HG03521 (cell line): ENCODE measurements at regions not wholly inside any gene's neighbourhood (a gene's known extent, or its start where the extent isn't known, plus 50 kb on each side); places are given as distances from the start of the nearest gene placed in this dataset.

Experiments
- ATAC-seq: cut with Tn5 transposase; IDR thresholded peaks from one replicate; pipeline ENCODE4 v1.9.1; 2021; ENCODE audit warnings: mild to moderate bottlenecking, moderate library complexity; ENCODE audit not compliant: unreplicated experiment

DNA sequence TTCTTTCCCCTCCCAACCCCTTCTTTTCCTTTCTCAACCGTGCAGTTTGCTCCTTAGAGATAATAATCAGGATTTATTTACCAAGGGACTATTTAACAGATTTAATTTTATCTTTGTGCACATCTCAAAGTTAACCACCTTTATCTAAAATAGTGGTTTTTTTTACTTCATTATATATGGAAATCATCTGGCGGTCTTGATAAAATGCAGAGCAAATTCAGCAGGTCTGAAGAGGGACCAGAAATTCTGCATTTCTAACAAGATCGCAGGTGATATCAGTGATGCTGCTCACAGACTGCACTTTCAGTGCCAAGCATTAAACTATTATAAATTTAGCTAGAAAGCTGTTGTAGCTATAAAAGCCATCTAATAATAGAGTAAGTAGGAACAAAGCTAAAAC, 83.4 kb upstream of the NEGR1 start:
- no peak for ATAC-seq

DNA sequence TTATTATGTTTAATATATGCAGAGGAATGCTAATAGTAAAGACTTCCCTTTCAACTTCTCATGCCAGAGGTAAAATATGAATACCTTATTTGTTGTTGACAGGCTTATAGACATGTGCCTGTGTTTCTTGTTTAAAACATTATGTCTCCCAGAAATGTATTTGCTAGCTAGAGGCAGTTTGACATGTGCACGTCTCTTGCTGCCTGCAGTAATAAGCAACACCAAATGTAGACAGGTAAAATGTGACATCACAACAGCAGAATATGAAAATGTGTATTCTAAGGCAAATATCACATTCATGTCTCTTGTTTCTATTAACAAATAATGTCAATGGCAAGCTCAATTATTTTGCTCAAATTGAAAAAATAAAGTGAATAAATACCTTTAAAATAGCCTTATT, 80.2 kb upstream of the NEGR1 start:
- ATAC-seq: no peak

- no peak for ATAC-seq
Observed at GRCh38 chr1:72357411-72357810, 75.1 kb upstream of the NEGR1 start.

GRCh38 chr1:72355899-72356298, 73.6 kb upstream of the NEGR1 start:
- no peak for ATAC-seq

GRCh38 chr1:72341661-72342060, 59.3 kb upstream of the NEGR1 start:
- no peak for ATAC-seq

GRCh38 chr1:72336776-72337175, 54.4 kb upstream of the NEGR1 start:
- no peak for ATAC-seq
